ENCODE measurements at regions not wholly inside any gene's neighbourhood (a gene's known extent, or its start where the extent isn't known, plus 50 kb on each side); places are given as distances from the start of the nearest gene placed in this dataset.
A peak's percentile ranks its signal among the peaks of the same experiment; 100 is the strongest.

DNA sequence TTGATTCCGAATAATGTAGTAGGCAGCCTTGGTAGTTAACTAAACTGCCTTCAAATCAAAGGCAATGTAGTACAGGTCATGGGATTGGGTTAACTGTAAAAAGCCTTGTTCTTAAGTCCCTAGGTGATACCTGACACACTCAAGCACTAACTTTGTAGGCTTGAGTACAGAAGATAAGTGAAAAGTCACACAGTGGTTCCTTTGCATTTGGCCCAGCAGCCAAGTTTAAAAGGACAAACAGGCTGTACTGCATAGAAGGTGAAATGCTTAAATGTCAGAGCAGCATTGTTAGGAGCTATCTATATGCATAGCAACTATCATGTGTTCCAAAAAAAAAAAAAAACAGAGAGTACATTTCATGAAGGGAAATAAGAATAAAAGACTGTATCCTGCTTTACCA is 178.4 kb downstream of the ATOH1 start:
- TF ChIP-seq, protein P1, sequence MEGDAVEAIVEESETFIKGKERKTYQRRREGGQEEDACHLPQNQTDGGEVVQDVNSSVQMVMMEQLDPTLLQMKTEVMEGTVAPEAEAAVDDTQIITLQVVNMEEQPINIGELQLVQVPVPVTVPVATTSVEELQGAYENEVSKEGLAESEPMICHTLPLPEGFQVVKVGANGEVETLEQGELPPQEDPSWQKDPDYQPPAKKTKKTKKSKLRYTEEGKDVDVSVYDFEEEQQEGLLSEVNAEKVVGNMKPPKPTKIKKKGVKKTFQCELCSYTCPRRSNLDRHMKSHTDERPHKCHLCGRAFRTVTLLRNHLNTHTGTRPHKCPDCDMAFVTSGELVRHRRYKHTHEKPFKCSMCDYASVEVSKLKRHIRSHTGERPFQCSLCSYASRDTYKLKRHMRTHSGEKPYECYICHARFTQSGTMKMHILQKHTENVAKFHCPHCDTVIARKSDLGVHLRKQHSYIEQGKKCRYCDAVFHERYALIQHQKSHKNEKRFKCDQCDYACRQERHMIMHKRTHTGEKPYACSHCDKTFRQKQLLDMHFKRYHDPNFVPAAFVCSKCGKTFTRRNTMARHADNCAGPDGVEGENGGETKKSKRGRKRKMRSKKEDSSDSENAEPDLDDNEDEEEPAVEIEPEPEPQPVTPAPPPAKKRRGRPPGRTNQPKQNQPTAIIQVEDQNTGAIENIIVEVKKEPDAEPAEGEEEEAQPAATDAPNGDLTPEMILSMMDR (conservative IDR thresholded peaks at IDR 0.05), result no peak
- H3K4me3 Mint-ChIP-seq, result no peak overlapping the region
- no peaks in the 10 kb centered on the region for H3K9me3 Mint-ChIP-seq
- no peaks in the 10 kb centered on the region for H3K4me1 Mint-ChIP-seq
- peaks cover 3% of the 10 kb centered on the region for H3K27me3 Mint-ChIP-seq (ENCODE audit: low read depth)
- H3K27ac Mint-ChIP-seq (ENCODE audit: unreplicated experiment), result no peak overlapping the region
- no peaks in the 10 kb centered on the region for H3K36me3 Mint-ChIP-seq (ENCODE audit: low read depth)
- DNase-seq (ENCODE audit: low read depth, low spot score), result no peak

DNA sequence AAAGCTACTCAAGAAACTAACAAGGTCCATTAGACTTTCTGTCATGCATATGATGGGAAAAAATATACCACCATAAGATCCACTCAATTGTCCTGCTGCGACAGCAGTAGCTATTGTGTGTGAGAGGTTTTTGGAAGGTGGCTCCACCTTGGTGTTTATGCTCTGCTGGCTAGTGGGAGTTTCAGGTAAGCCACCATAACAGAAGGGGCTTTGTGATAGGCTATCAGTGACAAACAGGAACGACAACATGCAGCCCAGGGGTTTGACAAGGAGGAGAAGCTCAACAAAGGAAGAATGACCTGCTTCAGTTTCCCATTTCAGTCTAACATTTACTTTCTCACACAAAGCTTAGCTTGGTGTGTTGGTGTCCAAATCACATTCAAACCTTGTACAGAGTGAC is 182.6 kb downstream of the ATOH1 start:
- H3K27ac Mint-ChIP-seq (ENCODE audit: unreplicated experiment), result no peak overlapping the region
- no peaks in the 10 kb centered on the region for H3K9me3 Mint-ChIP-seq
- no peak overlapping the region for H3K4me3 Mint-ChIP-seq
- TF ChIP-seq, protein P1 (conservative IDR thresholded peaks at IDR 0.05), result no peak
- no peaks in the 10 kb centered on the region for H3K36me3 Mint-ChIP-seq (ENCODE audit: low read depth)
- no peaks in the 10 kb centered on the region for H3K4me1 Mint-ChIP-seq
- peaks cover 3% of the 10 kb centered on the region for H3K27me3 Mint-ChIP-seq (ENCODE audit: low read depth)
- no peak for DNase-seq (ENCODE audit: low read depth, low spot score)

DNA sequence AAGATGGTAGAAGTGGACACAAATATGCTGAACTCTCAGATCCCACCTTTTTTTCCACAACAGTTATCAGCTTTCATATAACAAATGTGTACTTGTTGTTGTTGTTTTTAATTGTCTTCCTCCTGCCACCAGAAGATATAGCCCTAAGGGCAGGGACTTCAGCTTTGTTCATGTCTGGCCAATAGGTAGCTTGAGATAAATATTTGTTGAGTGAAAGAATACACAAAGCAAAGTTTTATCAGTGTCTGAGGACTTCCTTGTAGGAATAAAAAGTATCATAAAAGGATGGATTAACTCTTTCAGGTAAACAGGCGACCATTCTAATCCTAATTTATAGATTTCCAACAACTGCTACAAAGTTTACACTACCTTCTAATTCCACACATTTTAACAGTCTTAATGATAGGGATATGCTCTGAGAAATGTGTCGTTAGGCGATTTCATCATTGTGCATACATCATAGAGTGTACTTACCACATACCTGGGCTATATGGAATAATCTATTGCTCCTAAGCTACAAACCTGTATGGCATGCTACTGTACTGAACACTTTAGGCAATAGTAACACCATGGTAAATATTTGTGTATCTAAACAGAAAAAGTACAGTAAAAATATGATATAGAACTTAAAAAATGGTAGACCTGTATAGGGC is 186.1 kb downstream of the ATOH1 start:
- Mint-ChIP-seq H3K27ac (ENCODE audit: unreplicated experiment) (no peak overlapping the region), H3K36me3 (ENCODE audit: low read depth) (no peaks in the 10 kb centered on the region), H3K27me3 (ENCODE audit: low read depth) (peaks cover 3% of the 10 kb centered on the region), H3K4me3 (no peak overlapping the region), H3K4me1 (no peaks in the 10 kb centered on the region), H3K9me3 (no peaks in the 10 kb centered on the region)
- DNase-seq (ENCODE audit: low read depth, low spot score), result no peak
- TF ChIP-seq, protein P1 (conservative IDR thresholded peaks at IDR 0.05), result no peak

DNA sequence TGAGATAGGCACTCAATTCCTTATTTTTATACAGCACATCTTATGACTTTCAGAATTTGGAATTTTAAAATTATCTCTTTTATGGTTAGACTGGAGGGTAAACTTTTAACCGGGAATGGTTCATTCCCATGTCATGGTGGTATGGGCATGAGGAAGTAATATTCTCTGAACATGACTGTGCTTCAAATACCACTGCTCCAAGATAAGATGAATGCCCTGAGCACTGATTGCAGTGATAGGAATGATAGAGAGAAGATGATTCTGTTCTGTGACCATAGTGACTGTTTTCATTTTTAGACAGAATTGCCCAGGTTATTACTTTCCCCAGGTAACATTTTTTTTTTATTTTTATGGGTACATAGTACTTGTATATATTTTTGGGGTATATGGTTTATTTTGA is 187.4 kb downstream of the ATOH1 start:
- TF ChIP-seq, protein P1 (conservative IDR thresholded peaks at IDR 0.05), result no peak
- no peaks in the 10 kb centered on the region for H3K9me3 Mint-ChIP-seq
- DNase-seq (ENCODE audit: low read depth, low spot score), result no peak
- no peaks in the 10 kb centered on the region for H3K27me3 Mint-ChIP-seq (ENCODE audit: low read depth)
- H3K4me3 Mint-ChIP-seq, result no peak overlapping the region
- H3K4me1 Mint-ChIP-seq, result no peaks in the 10 kb centered on the region
- H3K27ac Mint-ChIP-seq (ENCODE audit: unreplicated experiment), result no peak overlapping the region
- no peaks in the 10 kb centered on the region for H3K36me3 Mint-ChIP-seq (ENCODE audit: low read depth)

DNA sequence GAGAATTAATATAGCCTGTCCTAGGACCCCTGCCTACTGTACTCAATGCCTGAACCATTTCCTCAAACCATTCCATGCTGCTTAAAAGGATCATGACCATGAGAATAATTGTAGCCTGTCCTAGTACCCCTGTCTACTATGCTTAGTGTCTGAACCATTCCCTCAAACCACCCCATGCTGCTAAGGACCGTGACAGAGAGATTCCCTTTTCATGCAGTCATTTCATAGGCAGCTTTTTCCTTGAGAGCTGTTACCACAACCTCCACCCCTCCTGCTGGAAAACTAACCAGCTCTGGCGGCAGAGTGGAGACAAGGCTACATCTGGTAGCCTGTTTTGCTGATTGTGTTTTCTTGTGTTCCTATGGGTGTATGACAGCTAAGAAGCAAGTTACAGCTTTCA is 174.9 kb upstream of the SMARCAD1 start:
- Mint-ChIP-seq H3K4me1 (peaks cover 5% of the 10 kb centered on the region), H3K36me3 (ENCODE audit: low read depth) (no peaks in the 10 kb centered on the region), H3K27me3 (ENCODE audit: low read depth) (no peaks in the 10 kb centered on the region), H3K4me3 (no peak overlapping the region), H3K27ac (ENCODE audit: unreplicated experiment) (peak overlapping the region; percentile 54), H3K9me3 (no peaks in the 10 kb centered on the region)
- DNase-seq (ENCODE audit: low read depth, low spot score), result no peak
- TF ChIP-seq, protein P1 (conservative IDR thresholded peaks at IDR 0.05), result no peak
